H9 (cell line): ENCODE measurements at regions not wholly inside any gene's neighbourhood (a gene's known extent, or its start where the extent isn't known, plus 50 kb on each side); places are given as distances from the start of the nearest gene placed in this dataset.

ENCODE experiments used
- DNase-seq: peaks from one replicate; pipeline ENCODE4 v3.0.0-alpha.2; 2017
- H2AFZ ChIP-seq: one replicate; pipeline ENCODE4 v1.6.1; 2013; ENCODE audit warnings: mild to moderate bottlenecking, low read length, control low read depth, moderate library complexity
- H2AK5ac ChIP-seq: 2 replicates; pipeline ENCODE4 v1.6.1; 2013; ENCODE audit warnings: low read length, control low read depth, mixed read lengths; ENCODE audit not compliant: insufficient read length
- H2BK120ac ChIP-seq: one replicate; pipeline ENCODE4 v1.6.1; 2013; ENCODE audit warnings: low read depth, mild to moderate bottlenecking, low read length, control low read depth, inconsistent platforms; ENCODE audit not compliant: poor library complexity, severe bottlenecking
- H2BK12ac ChIP-seq: 2 replicates; pipeline ENCODE4 v1.6.1; 2013; ENCODE audit warnings: low read length, control low read depth, mixed read lengths, low read depth; ENCODE audit not compliant: insufficient read length
- H2BK15ac ChIP-seq: 2 replicates; pipeline ENCODE4 v1.6.1; 2013; ENCODE audit warnings: low read depth, low read length, control low read depth
- H2BK20ac ChIP-seq: one replicate; pipeline ENCODE4 v1.6.1; 2013; ENCODE audit warnings: low read depth, mild to moderate bottlenecking, low read length, control low read depth, inconsistent platforms; ENCODE audit not compliant: poor library complexity, severe bottlenecking
- H2BK5ac ChIP-seq: 2 replicates; pipeline ENCODE4 v1.6.1; 2013; ENCODE audit warnings: low read length, control low read depth, mixed read lengths; ENCODE audit not compliant: insufficient read length
- H3K14ac ChIP-seq: 2 replicates; pipeline ENCODE4 v1.6.1; 2013; ENCODE audit warnings: low read length, control low read depth; ENCODE audit not compliant: insufficient read depth
- H3K18ac ChIP-seq: 2 replicates; pipeline ENCODE4 v1.6.1; 2013; ENCODE audit warnings: low read depth, mild to moderate bottlenecking, mixed read lengths, low read length, control low read depth; ENCODE audit not compliant: insufficient read length
- H3K23ac ChIP-seq: 2 replicates; pipeline ENCODE4 v1.6.1; 2013; ENCODE audit warnings: low read length, control low read depth, mixed read lengths, low read depth; ENCODE audit not compliant: insufficient read length
- H3K23me2 ChIP-seq: 2 replicates; pipeline ENCODE4 v1.6.1; 2013; ENCODE audit warnings: low read depth, mild to moderate bottlenecking, mixed read lengths, low read length, control low read depth; ENCODE audit not compliant: insufficient read length, poor library complexity, severe bottlenecking
- H3K27ac ChIP-seq: 2 replicates; pipeline ENCODE4 v1.5.1; 2013; ENCODE audit warnings: low read length, control low read depth, mixed read lengths, low read depth; ENCODE audit not compliant: insufficient read length
- H3K27me3 ChIP-seq: 2 replicates; pipeline ENCODE4 v1.6.1; 2013; ENCODE audit warnings: low read length, control low read depth, inconsistent platforms; ENCODE audit not compliant: insufficient read depth
- H3K4ac ChIP-seq: 2 replicates; pipeline ENCODE4 v1.6.1; 2013; ENCODE audit warnings: low read depth, mild to moderate bottlenecking, control low read depth, inconsistent platforms, low read length, moderate library complexity
- H3K4me1 ChIP-seq: 2 replicates; pipeline ENCODE4 v1.6.1; 2013; ENCODE audit warnings: low read length, control low read depth, inconsistent platforms; ENCODE audit not compliant: insufficient read depth
- H3K4me2 ChIP-seq: 2 replicates; pipeline ENCODE4 v1.6.1; 2013; ENCODE audit warnings: low read length, control low read depth, mixed read lengths; ENCODE audit not compliant: insufficient read length, insufficient read depth
- H3K56ac ChIP-seq: 2 replicates; pipeline ENCODE4 v1.6.1; 2013; ENCODE audit warnings: low read depth, mild to moderate bottlenecking, mixed read lengths, low read length, control low read depth; ENCODE audit not compliant: insufficient read length
- H3K79me1 ChIP-seq: 2 replicates; pipeline ENCODE4 v1.6.1; 2013; ENCODE audit warnings: low read depth, mild to moderate bottlenecking, moderate library complexity, low read length, control low read depth, inconsistent platforms; ENCODE audit not compliant: insufficient read depth, poor library complexity, severe bottlenecking
- H3K79me2 ChIP-seq: 2 replicates; pipeline ENCODE4 v1.6.1; 2013; ENCODE audit warnings: low read length, control low read depth, inconsistent platforms; ENCODE audit not compliant: insufficient read depth
- H3K9ac ChIP-seq: 2 replicates; pipeline ENCODE4 v1.6.1; 2013; ENCODE audit warnings: low read length, control low read depth, mixed read lengths; ENCODE audit not compliant: insufficient read length; ENCODE audit errors: extremely low read depth
- H3K9me3 ChIP-seq: one replicate; pipeline ENCODE4 v1.6.1; 2013; ENCODE audit warnings: low read depth, low read length, inconsistent platforms; ENCODE audit not compliant: control insufficient read depth
- H3T11ph ChIP-seq: one replicate; pipeline ENCODE4 v1.6.1; 2013; ENCODE audit warnings: mild to moderate bottlenecking, low read length, control low read depth, inconsistent platforms
- H4K20me1 ChIP-seq: one replicate; pipeline ENCODE4 v1.6.1; 2013; ENCODE audit not compliant: control insufficient read depth, insufficient read length, insufficient read depth
- H4K5ac ChIP-seq: 2 replicates; pipeline ENCODE4 v1.6.1; 2013; ENCODE audit warnings: low read depth, mild to moderate bottlenecking, mixed read lengths, low read length, control low read depth; ENCODE audit not compliant: insufficient read length
- H4K8ac ChIP-seq: replicated peaks from 2 replicates; pipeline ENCODE4 v1.6.1; 2013; ENCODE audit warnings: low read length, control low read depth, mixed read lengths, low read depth; ENCODE audit not compliant: insufficient read length
- H4K91ac ChIP-seq: 2 replicates; pipeline ENCODE4 v1.6.1; 2013; ENCODE audit warnings: low read depth, mild to moderate bottlenecking, moderate library complexity, mixed read lengths, low read length, control low read depth; ENCODE audit not compliant: insufficient read length
- H3K27ac Mint-ChIP-seq, 3 experiments: 2 replicates in 2 of 3; 3 replicates in 1 of 3; pipeline ENCODE4 v1.8.0; 2020 to 2021; ENCODE audit warnings: mixed read lengths in 3 of 3, mild to moderate bottlenecking in 1 of 3, moderate library complexity in 1 of 3
- H3K27me3 Mint-ChIP-seq: 2 replicates; pipeline ENCODE4 v1.8.0; 2021; ENCODE audit warnings: low read depth, mild to moderate bottlenecking, moderate library complexity, mixed read lengths
- H3K36me3 Mint-ChIP-seq, 3 experiments: 2 replicates in 2 of 3; 3 replicates in 1 of 3; pipeline ENCODE4 v1.8.0; 2020 to 2021; ENCODE audit warnings: low read depth in 3 of 3, mixed read lengths in 3 of 3; ENCODE audit not compliant: insufficient read depth in 1 of 3
- H3K4me1 Mint-ChIP-seq, 2 experiments: 2 replicates each; pipeline ENCODE4 v1.8.0; 2020; ENCODE audit warnings: mixed read lengths in 2 of 2
- H3K4me3 Mint-ChIP-seq, 2 experiments: 2 replicates in 1 of 2; 3 replicates in 1 of 2; pipeline ENCODE4 v1.8.0; 2020 to 2021; ENCODE audit warnings: mild to moderate bottlenecking in 2 of 2, mixed read lengths in 2 of 2, moderate library complexity in 1 of 2
- H3K9me3 Mint-ChIP-seq, 2 experiments: 2 replicates in 1 of 2; 3 replicates in 1 of 2; pipeline ENCODE4 v1.8.0; 2020; ENCODE audit warnings: mild to moderate bottlenecking in 2 of 2, mixed read lengths in 2 of 2, moderate library complexity in 1 of 2
- WGBS: extraction: QIAGEN DNeasy Blood & Tissue Kit; methylation state at CpG from one replicate; pipeline ENCODE4 v1.1.7; 2013; ENCODE audit warnings: missing lambda C conversion rate, low lambda C conversion rate, mixed read lengths; ENCODE audit not compliant: insufficient read length; ENCODE audit errors: extremely low coverage; 5-methylcytosine and 5-hydroxymethylcytosine counted together
- TF ChIP-seq, protein P1 (sequence below): fragments of 200-600 bp; sonication (generic); conservative IDR thresholded peaks from 3 replicates; pipeline ENCODE4 v1.8.0; 2021; ENCODE audit warnings: antibody characterized with exemption, mild to moderate bottlenecking

- Histone ChIP-seq H4K5ac (no peak overlapping the region), H3K27ac (no peak overlapping the region), H3K9me3 (no peaks in the 10 kb centered on the region), H3K18ac (no peak overlapping the region), H2BK20ac (no peak overlapping the region), H3K9ac (no peak overlapping the region), H4K91ac (no peak overlapping the region), H2BK15ac (no peak overlapping the region), H3K79me2 (no peaks in the 10 kb centered on the region), H3K23ac (no peak overlapping the region), H3K56ac (no peak overlapping the region), H2AFZ (no peak overlapping the region), H3K4me2 (no peak overlapping the region), H2BK12ac (no peak overlapping the region), H3K79me1 (no peaks in the 10 kb centered on the region), H4K20me1 (no peaks in the 10 kb centered on the region), H2AK5ac (no peak overlapping the region), H3K14ac (no peak overlapping the region), H4K8ac (no peak overlapping the region), H3K23me2 (no peaks in the 10 kb centered on the region), H2BK120ac (no peak overlapping the region), H3K4me1 (no peaks in the 10 kb centered on the region; the same call in 1 of the 2 replicates), H3K27me3 (no peaks in the 10 kb centered on the region), H3K4ac (no peak overlapping the region), H2BK5ac (no peak overlapping the region), H3T11ph (no peak overlapping the region)
- Mint-ChIP-seq H3K9me3 (no peaks in the 10 kb centered on the region; a peak in 1 of 5 replicates), H3K4me3 (no peak overlapping the region), H3K27ac (no peak overlapping the region; a peak in 1 of 7 replicates), H3K27me3 (no peaks in the 10 kb centered on the region), H3K36me3 (no peaks in the 10 kb centered on the region), H3K4me1 (peaks cover 15 to 21% of the 10 kb centered on the region in 2 experiments)
- no peak for DNase-seq
- TF ChIP-seq, protein P1, sequence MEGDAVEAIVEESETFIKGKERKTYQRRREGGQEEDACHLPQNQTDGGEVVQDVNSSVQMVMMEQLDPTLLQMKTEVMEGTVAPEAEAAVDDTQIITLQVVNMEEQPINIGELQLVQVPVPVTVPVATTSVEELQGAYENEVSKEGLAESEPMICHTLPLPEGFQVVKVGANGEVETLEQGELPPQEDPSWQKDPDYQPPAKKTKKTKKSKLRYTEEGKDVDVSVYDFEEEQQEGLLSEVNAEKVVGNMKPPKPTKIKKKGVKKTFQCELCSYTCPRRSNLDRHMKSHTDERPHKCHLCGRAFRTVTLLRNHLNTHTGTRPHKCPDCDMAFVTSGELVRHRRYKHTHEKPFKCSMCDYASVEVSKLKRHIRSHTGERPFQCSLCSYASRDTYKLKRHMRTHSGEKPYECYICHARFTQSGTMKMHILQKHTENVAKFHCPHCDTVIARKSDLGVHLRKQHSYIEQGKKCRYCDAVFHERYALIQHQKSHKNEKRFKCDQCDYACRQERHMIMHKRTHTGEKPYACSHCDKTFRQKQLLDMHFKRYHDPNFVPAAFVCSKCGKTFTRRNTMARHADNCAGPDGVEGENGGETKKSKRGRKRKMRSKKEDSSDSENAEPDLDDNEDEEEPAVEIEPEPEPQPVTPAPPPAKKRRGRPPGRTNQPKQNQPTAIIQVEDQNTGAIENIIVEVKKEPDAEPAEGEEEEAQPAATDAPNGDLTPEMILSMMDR: no peak
- WGBS: no CpG with 5 or more reads among the region's 2 CpGs
Measured at GRCh38 chr13:60699636-60700035, 302.6 kb downstream of the TDRD3 start.
